ENCODE measurements at regions not wholly inside any gene's neighbourhood (a gene's known extent, or its start where the extent isn't known, plus 50 kb on each side); places are given as distances from the start of the nearest gene placed in this dataset.

DNA sequence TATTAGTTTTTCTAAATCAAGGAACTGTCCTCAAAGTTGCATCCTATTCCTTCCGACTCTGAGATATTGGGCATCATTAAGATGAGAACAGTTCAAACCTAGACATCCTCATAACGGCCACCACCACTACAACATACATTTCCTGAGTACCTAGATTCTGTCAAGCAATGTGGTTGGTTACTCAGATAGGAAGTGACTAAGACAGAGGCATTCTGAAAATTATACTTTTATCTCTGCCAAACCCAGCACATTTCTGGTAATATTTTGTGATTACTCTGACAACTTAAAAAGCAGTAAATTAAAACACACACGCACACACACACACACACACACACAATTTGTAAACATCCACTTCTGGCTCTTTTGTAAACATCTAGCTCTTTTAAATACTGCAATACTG is 291.2 kb upstream of the MEOX2 start:
- peak; percentile 2 for DNase-seq

DNA sequence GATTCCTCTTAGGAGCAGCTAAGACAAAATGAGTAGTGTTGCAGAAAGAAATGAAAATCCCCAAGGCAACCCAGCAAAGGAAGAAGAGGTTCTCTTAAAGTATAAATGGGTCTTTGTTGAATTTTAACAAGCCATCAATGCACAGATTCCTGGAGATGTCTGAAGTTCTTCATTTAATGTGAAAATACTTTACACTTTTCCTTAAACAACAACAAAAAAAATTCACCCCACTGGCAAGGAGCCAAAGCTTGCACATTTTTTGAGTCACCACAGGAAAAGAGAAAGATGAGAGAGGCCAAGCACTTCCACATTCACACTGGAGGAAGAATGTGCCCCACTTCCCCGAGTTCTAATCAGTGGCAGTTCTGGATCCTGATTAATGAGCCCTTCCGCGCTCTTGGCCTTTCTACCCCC is 286.4 kb upstream of the MEOX2 start:
- peak; percentile 21 for DNase-seq

GRCh38 chr7:15967551-15967950 is 281.1 kb upstream of the MEOX2 start:
- DNase-seq, result no peak

- DNase-seq, result no peak
These were observed 280.6 kb upstream of the MEOX2 start for GRCh38 chr7:15967121-15967520.

DNA sequence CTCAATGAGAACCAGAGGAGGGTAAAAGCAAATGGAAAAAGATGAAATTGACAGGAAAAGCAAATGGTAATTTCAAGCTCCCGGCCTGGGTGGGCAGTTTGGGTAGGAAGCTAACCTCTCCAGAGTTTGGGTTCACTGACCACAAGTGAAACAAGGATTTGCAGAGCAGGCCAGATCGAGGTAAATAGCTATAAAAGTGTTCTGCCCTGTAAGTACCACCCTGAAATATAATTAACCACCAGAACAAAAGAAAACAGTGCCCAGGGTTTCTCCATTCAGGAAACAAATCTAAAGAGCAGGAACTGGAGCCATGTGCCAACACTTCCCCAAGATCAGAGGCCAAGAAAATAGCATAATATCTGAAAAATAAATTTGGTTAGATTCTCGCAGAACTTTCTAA is 276.7 kb upstream of the MEOX2 start:
- DNase-seq, result no peak

GRCh38 chr7:15954671-15955354 is 268.3 kb upstream of the MEOX2 start:
- no peak for DNase-seq

GRCh38 chr7:15950299-15950698 is 263.8 kb upstream of the MEOX2 start:
- no peak for DNase-seq

DNA sequence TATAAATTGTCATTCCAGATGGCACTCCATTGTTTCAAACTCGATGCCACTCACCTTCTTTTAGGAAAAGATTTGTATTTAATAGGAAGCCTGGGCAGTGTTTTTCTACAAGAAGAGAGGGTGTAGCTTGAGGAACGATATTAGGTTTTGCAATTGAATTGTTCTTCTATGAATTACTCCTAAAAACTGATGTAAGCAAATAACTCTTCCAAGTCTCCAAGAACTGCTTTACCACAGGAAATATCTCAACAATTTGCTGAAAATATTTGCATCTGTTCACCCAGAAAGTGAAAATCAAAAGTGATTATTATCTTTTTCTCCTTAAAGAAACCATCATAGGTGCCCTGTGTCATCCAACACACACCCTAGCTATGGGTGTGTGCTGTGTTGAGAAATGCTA is 261.3 kb upstream of the MEOX2 start:
- DNase-seq, result no peak

DNA sequence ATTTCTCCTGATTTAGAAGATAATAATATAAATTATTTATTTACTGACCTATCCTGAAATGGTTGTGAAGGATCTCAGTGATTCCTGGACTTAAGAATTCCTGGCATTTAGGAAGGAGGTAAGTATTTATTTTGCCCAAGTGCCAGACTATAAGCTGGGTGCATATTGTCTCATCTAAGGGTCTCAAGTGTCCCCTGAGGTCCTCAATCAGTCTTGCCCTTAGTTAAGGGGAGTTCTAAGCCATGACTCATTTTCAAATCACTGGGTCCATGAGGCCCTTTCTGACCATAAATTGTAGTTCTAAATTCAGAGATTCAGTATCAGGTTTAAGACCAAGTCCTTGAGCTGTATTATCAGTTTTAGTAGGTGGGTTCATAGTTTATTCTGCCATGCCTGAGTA is 251.6 kb upstream of the MEOX2 start:
- no peak for DNase-seq

GRCh38 chr7:15937571-15937970 is 251.1 kb upstream of the MEOX2 start:
- no peak for DNase-seq

DNA sequence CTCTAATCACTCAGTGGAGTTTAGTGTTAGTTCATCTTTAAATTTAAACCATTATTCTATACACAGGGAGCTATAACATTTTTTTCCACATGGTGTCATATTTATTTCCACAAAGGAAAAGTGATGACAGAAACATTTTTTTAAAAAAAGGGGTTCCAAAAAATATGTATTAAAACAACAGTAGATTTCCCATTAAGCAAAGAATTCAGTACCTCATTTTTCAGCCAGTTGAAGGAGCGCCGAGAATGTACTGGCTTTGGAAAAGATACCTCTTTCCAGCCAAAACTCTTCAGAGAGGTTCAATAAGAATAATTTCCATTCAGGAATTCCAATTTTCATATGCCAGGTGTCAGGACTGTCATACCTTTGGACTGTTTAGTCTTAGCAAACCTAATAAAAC is 250.5 kb upstream of the MEOX2 start:
- no peak for DNase-seq

- no peak for DNase-seq
These were observed 245.8 kb upstream of the MEOX2 start for GRCh38 chr7:15932318-15932717.

DNA sequence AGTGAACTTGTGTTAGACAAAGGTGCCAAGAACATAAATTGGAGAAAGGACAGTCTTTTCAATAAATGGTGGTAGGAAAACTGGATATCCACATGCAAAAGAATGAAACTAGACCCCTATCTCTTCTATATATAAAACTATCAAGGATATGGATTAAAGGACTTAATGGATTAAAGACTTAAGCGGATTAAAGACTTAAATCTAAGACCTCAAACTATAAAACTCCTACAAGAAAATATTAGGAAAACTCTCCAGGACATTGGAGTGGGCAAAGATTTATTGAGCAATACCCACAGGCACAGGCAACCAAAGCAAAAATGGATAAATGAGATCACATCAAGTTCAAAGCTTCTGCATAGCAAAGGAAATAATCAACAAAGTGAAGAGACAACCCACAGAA is 242.9 kb upstream of the MEOX2 start:
- no peak for DNase-seq

GRCh38 chr7:15925608-15926007 is 239.1 kb upstream of the MEOX2 start:
- DNase-seq, result no peak

DNA sequence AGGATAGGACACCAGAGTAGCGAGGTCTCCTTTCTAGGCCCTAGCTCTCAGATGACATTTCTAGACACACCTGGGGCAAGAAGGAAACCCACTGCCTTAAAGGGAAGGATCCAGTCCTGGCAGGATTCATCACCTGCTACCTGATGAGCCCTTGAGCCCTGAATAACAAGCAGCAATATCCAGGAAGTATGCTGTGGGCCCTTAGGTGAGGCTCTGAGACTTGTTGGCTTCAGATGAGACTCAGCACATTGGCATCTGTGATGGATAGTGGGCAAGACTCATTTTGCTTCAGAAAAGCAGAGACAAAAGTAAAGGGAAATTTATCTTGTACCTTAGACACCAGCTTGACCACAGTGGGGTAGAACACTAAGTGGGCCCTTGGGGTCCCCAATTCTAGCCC is 238.4 kb upstream of the MEOX2 start:
- DNase-seq, result no peak

DNA sequence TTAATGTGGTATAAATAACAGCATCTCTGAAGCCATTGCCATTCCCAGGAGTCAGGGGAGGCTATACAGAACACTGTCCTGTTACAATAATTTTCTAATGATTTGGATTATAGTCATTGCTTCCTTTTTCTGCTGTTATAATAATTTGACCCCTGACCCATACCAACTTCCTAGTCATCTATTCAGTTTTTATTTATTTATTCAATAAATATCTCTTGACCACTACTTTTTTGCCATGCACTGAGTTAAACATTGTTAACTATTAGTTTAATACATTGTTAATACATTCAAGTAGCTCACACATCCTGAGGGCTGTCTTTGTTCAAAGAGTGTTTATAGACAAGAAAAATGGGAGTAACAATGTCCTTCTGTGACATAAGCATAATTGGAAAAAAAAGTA is 235.5 kb upstream of the MEOX2 start:
- DNase-seq, result no peak

- no peak for DNase-seq
These were observed 235.1 kb upstream of the MEOX2 start for GRCh38 chr7:15921576-15921975.

DNA sequence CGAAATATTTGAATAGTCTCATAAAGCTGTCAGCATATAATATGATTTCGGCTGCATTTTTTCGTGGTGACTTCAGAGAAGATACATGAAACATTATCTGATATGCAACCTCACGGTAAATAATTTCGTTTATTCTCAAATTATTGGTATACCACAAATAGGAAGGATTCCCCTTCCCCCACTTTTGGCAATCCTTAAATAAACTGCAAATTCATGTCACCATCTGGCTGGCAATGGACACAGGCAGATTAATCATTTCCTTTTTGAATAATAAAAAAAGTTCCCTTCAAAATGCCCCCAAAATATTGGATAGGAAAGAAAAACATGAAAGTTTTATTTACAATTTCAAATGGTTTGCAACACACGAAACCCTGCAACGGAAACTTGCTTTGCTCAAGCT is 234.5 kb upstream of the MEOX2 start:
- no peak for DNase-seq

GRCh38 chr7:15916681-15917380 is 230.3 kb upstream of the MEOX2 start:
- DNase-seq, result no peak

DNA sequence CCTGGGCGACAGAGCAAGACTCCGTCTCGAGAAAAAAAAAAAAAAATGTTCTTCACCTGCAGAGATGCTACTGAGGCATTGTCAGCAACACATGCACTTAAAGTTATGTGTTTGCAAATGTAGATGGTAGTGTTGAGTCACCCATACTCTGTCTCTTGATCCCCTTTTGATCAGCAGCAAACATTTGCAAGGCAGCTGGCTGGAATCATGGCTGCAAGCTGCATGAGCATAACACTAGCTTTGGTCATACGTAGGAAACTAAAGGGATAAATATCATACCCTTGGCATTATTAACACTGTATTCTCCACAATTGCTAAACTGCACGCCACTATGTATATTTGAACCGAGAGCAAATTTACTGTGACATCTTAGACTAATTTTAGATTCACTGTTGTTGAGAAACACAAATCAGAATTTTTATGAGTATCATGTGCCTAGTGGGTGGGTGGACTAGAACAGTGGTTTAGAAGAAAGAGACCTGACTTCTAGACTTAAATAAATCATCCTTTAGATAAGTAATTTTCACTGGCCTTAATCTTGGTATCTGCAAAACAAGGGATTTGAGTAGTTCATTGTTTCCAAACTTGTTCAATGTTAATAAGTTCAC is 229.3 kb upstream of the MEOX2 start:
- DNase-seq, result no peak

DNA sequence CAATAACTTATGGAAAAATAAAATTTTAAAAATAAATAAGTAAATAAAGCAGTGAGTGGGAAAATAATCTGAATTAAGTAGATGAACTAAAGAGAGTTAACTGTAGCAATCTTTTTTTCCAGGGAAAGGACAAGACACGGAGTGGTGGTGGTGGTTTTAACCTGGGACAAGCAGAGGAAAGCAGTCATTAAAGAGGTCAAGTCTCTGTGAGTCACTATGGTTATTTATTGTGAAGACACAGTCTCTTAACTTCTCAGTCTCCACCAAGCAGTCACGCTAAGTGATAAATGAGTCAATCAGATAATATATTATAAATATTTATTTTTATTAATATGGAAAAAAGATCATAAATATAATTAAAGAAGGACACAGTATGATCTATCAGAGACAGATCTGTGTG is 228.1 kb upstream of the MEOX2 start:
- DNase-seq, result no peak

GRCh38 chr7:15906436-15906835 is 220.0 kb upstream of the MEOX2 start:
- DNase-seq, result no peak

GRCh38 chr7:15905251-15906040 is 219.0 kb upstream of the MEOX2 start:
- DNase-seq, result no peak

Measured in hematopoietic multipotent progenitor cell treated with erythropoietin and hydrocortisone succinate and interleukin-3 and kit ligand, for 6 days (in vitro differentiated cells).